Common myeloid progenitor, CD34-positive (primary cell): ENCODE measurements at regions not wholly inside any gene's neighbourhood (a gene's known extent, or its start where the extent isn't known, plus 50 kb on each side); places are given as distances from the start of the nearest gene placed in this dataset.

Experiments used
- CTCF ChIA-PET: fragments of 350-600 bp; sonication (Branson Sonifier 250); formaldehyde crosslinking; loops from one replicate; lab custom pipeline; 2021; ENCODE audit warnings: antibody characterized with exemption; lab: Charles Lee
- POLR2A ChIA-PET: fragments of 350-600 bp; sonication (Branson Sonifier 250); formaldehyde crosslinking; loops from one replicate; lab custom pipeline; 2021; ENCODE audit warnings: antibody characterized with exemption; lab: Charles Lee
- DNase-seq, 3 donors: peaks; one replicate each; pipeline versions ENCODE4 v3.0.0 to v3.0.0-alpha.2; 2013
- H3K27ac ChIP-seq, 2 experiments: 1 replicate in 1 of 2; 2 replicates in 1 of 2; pipeline ENCODE4 v1.7.0; 2013; ENCODE audit warnings: inconsistent platforms in 2 of 2, low read length in 2 of 2, mild to moderate bottlenecking in 2 of 2, low read depth in 1 of 2, moderate library complexity in 1 of 2; ENCODE audit not compliant: severe bottlenecking in 2 of 2, insufficient read depth in 1 of 2, poor library complexity in 1 of 2
- H3K27me3 ChIP-seq, 5 experiments: replicated peaks in 2 of 5; 1 replicate in 3 of 5; 2 replicates in 2 of 5; pipeline versions ENCODE4 v1.6.1 to v1.7.0; 2013; ENCODE audit warnings: low read length in 4 of 5, mild to moderate bottlenecking in 2 of 5, moderate library complexity in 2 of 5, inconsistent platforms in 1 of 5; ENCODE audit not compliant: insufficient read depth in 5 of 5, control insufficient read depth in 4 of 5
- H3K36me3 ChIP-seq, 4 experiments: 1 replicate in 2 of 4; 2 replicates in 2 of 4; pipeline versions ENCODE4 v1.6.1 to v1.7.0; 2013; ENCODE audit warnings: low read length in 3 of 4, control low read depth in 1 of 4, mild to moderate bottlenecking in 1 of 4; ENCODE audit not compliant: control insufficient read depth in 4 of 4, insufficient read depth in 4 of 4
- H3K4me1 ChIP-seq, 4 experiments: 1 replicate in 3 of 4; 2 replicates in 1 of 4; pipeline versions ENCODE4 v1.6.1 to v1.7.1; 2013; ENCODE audit warnings: low read length in 3 of 4, mild to moderate bottlenecking in 3 of 4, control low read depth in 1 of 4, inconsistent platforms in 1 of 4, moderate library complexity in 1 of 4; ENCODE audit not compliant: control insufficient read depth in 4 of 4, insufficient read depth in 4 of 4; ENCODE audit errors: control extremely low read depth in 1 of 4
- H3K4me3 ChIP-seq, 7 experiments: 1 replicate in 4 of 7; 2 replicates in 3 of 7; pipeline versions ENCODE4 v1.5.1 to v1.7.0; 2013; ENCODE audit warnings: mild to moderate bottlenecking in 7 of 7, low read length in 6 of 7, moderate library complexity in 6 of 7, inconsistent platforms in 2 of 7, low read depth in 2 of 7, control low read depth in 1 of 7; ENCODE audit not compliant: insufficient read depth in 4 of 7, control insufficient read depth in 1 of 7; ENCODE audit errors: extremely low read depth in 1 of 7
- H3K9me3 ChIP-seq, 5 experiments: 1 replicate in 4 of 5; 2 replicates in 1 of 5; pipeline versions ENCODE4 v1.6.1 to v1.7.1; 2013; ENCODE audit warnings: low read length in 4 of 5, mild to moderate bottlenecking in 2 of 5, inconsistent platforms in 1 of 5, low read depth in 1 of 5, moderate library complexity in 1 of 5; ENCODE audit not compliant: control insufficient read depth in 4 of 5, insufficient read depth in 2 of 5; ENCODE audit errors: control extremely low read depth in 1 of 5
- WGBS: methylation state at CpG from one replicate; pipeline ENCODE4 v1.1.5; 2013; ENCODE audit not compliant: insufficient coverage; 5-methylcytosine and 5-hydroxymethylcytosine counted together

DNA sequence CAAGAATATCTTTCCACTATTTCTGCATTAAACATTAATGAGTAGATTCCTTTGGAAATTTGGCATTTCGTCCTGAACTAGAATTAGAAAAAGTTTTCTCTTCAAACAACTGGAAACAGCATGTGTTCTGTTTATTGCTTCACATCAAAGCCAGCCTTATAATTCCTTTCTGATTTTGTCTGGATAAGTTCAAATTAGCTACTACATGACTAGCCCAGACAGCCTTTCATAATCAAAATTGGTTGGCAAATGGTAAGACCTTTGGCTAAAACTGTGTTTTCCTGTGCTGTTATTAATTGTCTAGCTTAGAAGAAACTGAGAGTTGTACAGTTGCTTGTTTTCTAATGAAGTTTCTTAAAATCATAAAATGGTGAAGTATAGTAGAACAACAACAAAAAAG, 52.7 kb upstream of the P3H2 start:
- H3K4me3 ChIP-seq: no peak overlapping the region
- no peaks in the 10 kb centered on the region for H3K9me3 ChIP-seq
- CTCF ChIA-PET: no interaction called here
- no peaks in the 10 kb centered on the region for H3K36me3 ChIP-seq
- H3K4me1 ChIP-seq: no peaks in the 10 kb centered on the region
- WGBS: 100% methylated on average over 1 of the region's 1 CpG
- POLR2A ChIA-PET: no interaction called here
- H3K27ac ChIP-seq: no peak overlapping the region
- DNase-seq: no peak
- H3K27me3 ChIP-seq: no peaks in the 10 kb centered on the region

DNA sequence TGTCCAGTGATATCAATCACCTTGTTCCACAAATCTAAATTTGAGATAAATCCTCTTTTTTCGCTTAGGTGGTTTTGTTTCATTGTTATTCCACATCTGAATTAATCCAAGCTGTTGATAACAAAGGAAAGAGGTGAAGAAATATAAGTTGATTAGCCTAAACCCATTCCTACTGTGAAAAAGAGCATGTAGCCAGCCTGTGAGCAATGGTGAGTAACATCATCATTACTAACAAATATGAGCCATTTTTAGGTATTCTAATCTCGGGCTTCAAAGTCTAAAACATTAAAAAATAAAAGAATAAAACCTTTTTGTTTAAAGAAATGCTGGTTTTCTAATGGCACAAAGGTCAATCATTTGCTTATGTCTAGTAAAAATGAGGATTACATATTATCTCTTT, 52.1 kb upstream of the P3H2 start:
- WGBS: no CpG with 5 or more reads among the region's 2 CpGs
- no peaks in the 10 kb centered on the region for H3K4me1 ChIP-seq
- no peaks in the 10 kb centered on the region for H3K27me3 ChIP-seq
- H3K36me3 ChIP-seq: no peaks in the 10 kb centered on the region
- no peak for DNase-seq
- ChIA-PET CTCF (no interaction called here), POLR2A (no interaction called here)
- no peak overlapping the region for H3K4me3 ChIP-seq
- H3K9me3 ChIP-seq: no peaks in the 10 kb centered on the region
- H3K27ac ChIP-seq: no peak overlapping the region
